GM23248 (cell line): ENCODE measurements at regions not wholly inside any gene's neighbourhood (a gene's known extent, or its start where the extent isn't known, plus 50 kb on each side); places are given as distances from the start of the nearest gene placed in this dataset.

Experiments
- DNase-seq: peaks from one replicate; pipeline ENCODE4 v3.0.0-alpha.2; 2015
- H2AFZ ChIP-seq: fragments of 200-600 bp; sonication (generic); 2 replicates; pipeline ENCODE4 v1.6.1; 2016; ENCODE audit warnings: antibody characterized with exemption
- H3F3A ChIP-seq: fragments of 200-600 bp; sonication (generic); 2 replicates; pipeline ENCODE4 v1.6.1; 2016; ENCODE audit warnings: mild to moderate bottlenecking, antibody characterized with exemption, mixed run types; ENCODE audit not compliant: insufficient read depth
- H3K27ac ChIP-seq: fragments of 200-600 bp; sonication (generic); 2 replicates; pipeline ENCODE4 v1.5.1; 2016; ENCODE audit warnings: mild to moderate bottlenecking
- H3K27me3 ChIP-seq: fragments of 200-600 bp; sonication (generic); replicated peaks from 2 replicates; pipeline ENCODE4 v1.6.1; 2016; ENCODE audit warnings: mild to moderate bottlenecking; ENCODE audit not compliant: insufficient read depth
- H3K36me3 ChIP-seq: fragments of 200-600 bp; sonication (generic); 2 replicates; pipeline ENCODE4 v1.6.1; 2016; ENCODE audit warnings: low read depth, mild to moderate bottlenecking
- H3K4me1 ChIP-seq: fragments of 200-600 bp; sonication (generic); 2 replicates; pipeline ENCODE4 v1.6.1; 2016; ENCODE audit warnings: mild to moderate bottlenecking; ENCODE audit not compliant: insufficient read depth
- H3K4me2 ChIP-seq: fragments of 200-600 bp; sonication (generic); one replicate; pipeline ENCODE4 v1.6.1; 2016; ENCODE audit warnings: mild to moderate bottlenecking; ENCODE audit not compliant: unreplicated experiment
- H3K4me3 ChIP-seq: fragments of 200-600 bp; sonication (generic); 2 replicates; pipeline ENCODE4 v1.5.1; 2016; ENCODE audit warnings: mild to moderate bottlenecking
- H3K79me2 ChIP-seq: fragments of 200-600 bp; sonication (generic); 2 replicates; pipeline ENCODE4 v1.6.1; 2016; ENCODE audit warnings: mild to moderate bottlenecking; ENCODE audit not compliant: insufficient read depth
- H3K9ac ChIP-seq: fragments of 200-600 bp; sonication (generic); 2 replicates; pipeline ENCODE4 v1.6.1; 2016; ENCODE audit warnings: mild to moderate bottlenecking
- H3K9me2 ChIP-seq: fragments of 200-600 bp; sonication (generic); 2 replicates; pipeline ENCODE4 v1.6.1; 2016; ENCODE audit warnings: mixed run types, mild to moderate bottlenecking, moderate library complexity; ENCODE audit not compliant: insufficient read depth
- H3K9me3 ChIP-seq: fragments of 200-600 bp; sonication (generic); one replicate; pipeline ENCODE4 v1.6.1; 2017; ENCODE audit warnings: low read depth
- H4K20me1 ChIP-seq: fragments of 200-600 bp; sonication (generic); 2 replicates; pipeline ENCODE4 v1.6.0; 2016; ENCODE audit not compliant: insufficient read depth
- EZH2 ChIP-seq: fragments of 200-600 bp; sonication (generic); IDR thresholded peaks from 2 replicates; pipeline ENCODE4 v1.6.1; 2018; ENCODE audit warnings: antibody characterized with exemption, mild to moderate bottlenecking; ENCODE audit not compliant: insufficient read depth, poor library complexity, severe bottlenecking
- EZH2phosphoT487 ChIP-seq: fragments of 200-600 bp; sonication (generic); IDR thresholded peaks from 2 replicates; pipeline ENCODE4 v1.6.1; 2018; ENCODE audit warnings: antibody characterized with exemption, moderate library complexity, mild to moderate bottlenecking, low read depth; ENCODE audit not compliant: insufficient read depth
- WGBS, 2 experiments: methylation state at CpG; one replicate each; pipeline ENCODE4 v1.1.6; 2015 to 2017; ENCODE audit warnings: low lambda C conversion rate in 2 of 2, low coverage in 1 of 2; ENCODE audit errors: missing lambda C conversion rate in 2 of 2; 5-methylcytosine and 5-hydroxymethylcytosine counted together
- in situ Hi-C: fragments of 300-500 bp; cut with MboI; formaldehyde crosslinking; loops from 2 replicates; pipeline ENCODE4 v1.15.0; 2020

GRCh38 chr11:69370984-69371709, 77.2 kb downstream of the MYEOV start:
- TF ChIP-seq EZH2 = no peak
- no peak for TF ChIP-seq EZH2phosphoT487
- Histone ChIP-seq H3K27me3 (no peaks in the 10 kb centered on the region), H3K9me3 (no peaks in the 10 kb centered on the region), H2AFZ (no peak overlapping the region), H3K4me1 (no peaks in the 10 kb centered on the region), H3K9me2 (no peaks in the 10 kb centered on the region), H3K27ac (no peak overlapping the region), H3K36me3 (no peaks in the 10 kb centered on the region), H3F3A (no peaks in the 10 kb centered on the region), H3K9ac (no peak overlapping the region), H4K20me1 (no peaks in the 10 kb centered on the region), H3K4me3 (no peak overlapping the region), H3K4me2 (no peak overlapping the region), H3K79me2 (no peaks in the 10 kb centered on the region)
- in situ Hi-C loops = no loop called here
- no peak for DNase-seq
- 92% methylated on average over 13 of the region's 13 CpGs for WGBS, 2 experiments

GRCh38 chr11:69371731-69372588, 78.0 kb downstream of the MYEOV start:
- DNase-seq = no peak
- no peak overlapping the region for H3K4me2 ChIP-seq
- no peaks in the 10 kb centered on the region for H3K36me3 ChIP-seq
- H2AFZ ChIP-seq = no peak overlapping the region
- H3K27me3 ChIP-seq = no peaks in the 10 kb centered on the region
- H4K20me1 ChIP-seq = no peaks in the 10 kb centered on the region
- no peaks in the 10 kb centered on the region for H3F3A ChIP-seq
- H3K4me1 ChIP-seq = no peaks in the 10 kb centered on the region
- no peak overlapping the region for H3K27ac ChIP-seq
- in situ Hi-C loops = no loop called here
- no peaks in the 10 kb centered on the region for H3K9me2 ChIP-seq
- no peaks in the 10 kb centered on the region for H3K79me2 ChIP-seq
- no peak for TF ChIP-seq EZH2
- no peak for TF ChIP-seq EZH2phosphoT487
- no peak overlapping the region for H3K4me3 ChIP-seq
- H3K9ac ChIP-seq = no peak overlapping the region
- WGBS, 2 experiments = 89% methylated on average over 17 of the region's 17 CpGs
- no peaks in the 10 kb centered on the region for H3K9me3 ChIP-seq

DNA sequence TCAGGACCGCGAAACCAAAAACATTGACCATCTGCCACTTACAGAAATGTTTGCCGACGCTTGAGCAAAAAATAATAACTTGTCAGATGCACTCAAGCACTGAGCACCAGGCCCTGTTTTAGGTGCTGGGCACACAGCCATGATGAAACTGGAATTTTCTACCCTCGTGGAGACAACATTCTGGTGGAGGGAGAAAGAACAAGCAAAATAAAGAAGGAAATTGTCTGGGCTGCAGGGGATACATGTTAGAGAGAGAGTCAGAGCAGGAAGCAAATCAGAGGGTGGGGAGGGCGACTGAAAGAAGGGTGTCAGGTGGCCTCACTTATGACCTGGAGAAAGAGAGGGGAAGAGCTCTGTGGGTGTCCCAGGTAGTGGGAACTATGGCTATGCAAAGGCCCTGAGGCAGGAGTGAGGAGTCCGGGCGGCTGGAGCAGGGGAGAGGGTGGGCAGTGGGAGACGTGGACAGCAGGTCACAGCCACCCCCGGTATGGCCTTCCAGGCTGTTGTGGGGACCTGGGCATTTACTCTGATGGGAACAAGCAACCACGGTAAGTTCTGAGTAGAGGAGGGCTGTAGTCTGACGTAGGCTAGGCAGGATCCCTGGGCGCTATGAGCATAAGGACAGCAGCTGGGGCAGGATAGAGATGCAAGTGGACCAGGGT, 78.8 kb downstream of the MYEOV start:
- Histone ChIP-seq H3F3A (no peaks in the 10 kb centered on the region), H3K9me2 (no peaks in the 10 kb centered on the region), H3K4me2 (no peak overlapping the region), H3K27me3 (no peaks in the 10 kb centered on the region), H3K4me3 (no peak overlapping the region), H3K9ac (no peak overlapping the region), H2AFZ (no peak overlapping the region), H3K27ac (no peak overlapping the region), H3K36me3 (no peaks in the 10 kb centered on the region), H3K4me1 (no peaks in the 10 kb centered on the region), H3K79me2 (no peaks in the 10 kb centered on the region), H4K20me1 (no peaks in the 10 kb centered on the region), H3K9me3 (no peaks in the 10 kb centered on the region)
- WGBS, 2 experiments = 93% methylated on average over 12 to 13 of the region's 13 CpGs
- no peak for TF ChIP-seq EZH2
- no peak for TF ChIP-seq EZH2phosphoT487
- no peak for DNase-seq
- in situ Hi-C loops = no loop called here

DNA sequence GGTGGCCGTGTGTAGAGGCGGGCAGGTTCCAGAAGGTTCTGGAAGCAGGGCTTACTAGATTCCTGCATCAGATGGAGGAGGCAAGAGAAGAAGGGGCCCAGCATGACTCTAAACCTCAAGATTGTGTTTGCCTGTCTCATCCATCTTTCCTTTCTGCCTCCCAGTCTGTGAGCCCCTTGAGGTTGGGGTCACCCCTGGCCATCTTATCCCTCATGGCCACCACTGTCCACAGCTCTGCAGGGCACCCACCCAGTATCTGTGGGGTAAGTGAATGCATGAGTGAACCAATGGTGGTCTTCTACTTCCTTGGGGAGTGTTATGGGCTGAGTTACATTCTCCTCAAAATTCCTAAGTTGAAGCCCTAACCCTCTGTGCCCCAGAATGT, 79.3 kb downstream of the MYEOV start:
- H3K9me2 ChIP-seq = no peaks in the 10 kb centered on the region
- H3K9me3 ChIP-seq = no peaks in the 10 kb centered on the region
- H3K4me3 ChIP-seq = no peak overlapping the region
- no peaks in the 10 kb centered on the region for H4K20me1 ChIP-seq
- H3K9ac ChIP-seq = no peak overlapping the region
- no peaks in the 10 kb centered on the region for H3F3A ChIP-seq
- no peak overlapping the region for H3K4me2 ChIP-seq
- TF ChIP-seq EZH2 (no peak), EZH2phosphoT487 (no peak)
- no peak for DNase-seq
- no peaks in the 10 kb centered on the region for H3K36me3 ChIP-seq
- in situ Hi-C loops = no loop called here
- no peaks in the 10 kb centered on the region for H3K4me1 ChIP-seq
- H3K27ac ChIP-seq = no peak overlapping the region
- 94 to 96% methylated on average over 2 of the region's 2 CpGs for WGBS, 2 experiments
- H3K27me3 ChIP-seq = no peaks in the 10 kb centered on the region
- no peaks in the 10 kb centered on the region for H3K79me2 ChIP-seq
- H2AFZ ChIP-seq = no peak overlapping the region
